ENCODE measurements at regions not wholly inside any gene's neighbourhood (a gene's known extent, or its start where the extent isn't known, plus 50 kb on each side); places are given as distances from the start of the nearest gene placed in this dataset.

DNA sequence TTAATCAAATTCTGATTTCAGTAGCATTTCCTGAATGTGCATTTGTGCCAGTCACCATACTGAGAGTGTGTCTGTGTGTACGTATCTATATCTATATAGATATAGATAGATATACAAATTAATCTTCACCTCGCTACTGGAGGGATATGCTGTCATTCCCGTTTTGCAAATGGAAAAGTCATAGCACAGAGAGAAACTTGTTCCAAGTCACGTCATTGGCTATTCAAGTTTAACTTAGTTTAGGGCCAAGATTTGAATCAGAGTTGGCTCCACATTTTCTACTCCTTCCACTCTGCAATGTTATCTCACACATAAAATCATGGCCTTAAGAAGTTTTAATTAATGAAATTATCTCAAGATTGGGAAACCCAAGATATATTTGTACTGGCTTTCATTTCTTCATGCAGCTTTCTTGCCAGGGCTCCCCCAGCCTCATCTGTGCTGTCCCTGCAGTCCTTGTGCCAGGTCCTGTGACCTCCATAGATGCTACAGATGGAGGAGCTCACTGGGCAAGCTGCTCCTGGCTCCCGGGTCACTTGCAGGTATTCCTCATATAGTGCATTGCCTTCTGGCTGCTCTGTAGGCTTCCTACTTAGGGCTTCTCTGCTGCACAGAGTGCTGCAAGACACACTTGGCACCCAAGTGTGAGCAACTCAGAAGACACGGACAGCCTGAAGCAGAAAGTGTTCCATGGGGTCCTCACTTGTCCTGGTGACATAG, 245.8 kb downstream of the KCNS3 start:
- TF ChIP-seq, protein P1, sequence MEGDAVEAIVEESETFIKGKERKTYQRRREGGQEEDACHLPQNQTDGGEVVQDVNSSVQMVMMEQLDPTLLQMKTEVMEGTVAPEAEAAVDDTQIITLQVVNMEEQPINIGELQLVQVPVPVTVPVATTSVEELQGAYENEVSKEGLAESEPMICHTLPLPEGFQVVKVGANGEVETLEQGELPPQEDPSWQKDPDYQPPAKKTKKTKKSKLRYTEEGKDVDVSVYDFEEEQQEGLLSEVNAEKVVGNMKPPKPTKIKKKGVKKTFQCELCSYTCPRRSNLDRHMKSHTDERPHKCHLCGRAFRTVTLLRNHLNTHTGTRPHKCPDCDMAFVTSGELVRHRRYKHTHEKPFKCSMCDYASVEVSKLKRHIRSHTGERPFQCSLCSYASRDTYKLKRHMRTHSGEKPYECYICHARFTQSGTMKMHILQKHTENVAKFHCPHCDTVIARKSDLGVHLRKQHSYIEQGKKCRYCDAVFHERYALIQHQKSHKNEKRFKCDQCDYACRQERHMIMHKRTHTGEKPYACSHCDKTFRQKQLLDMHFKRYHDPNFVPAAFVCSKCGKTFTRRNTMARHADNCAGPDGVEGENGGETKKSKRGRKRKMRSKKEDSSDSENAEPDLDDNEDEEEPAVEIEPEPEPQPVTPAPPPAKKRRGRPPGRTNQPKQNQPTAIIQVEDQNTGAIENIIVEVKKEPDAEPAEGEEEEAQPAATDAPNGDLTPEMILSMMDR (IDR thresholded peaks at IDR 0.05; ENCODE audit: control insufficient read depth, insufficient read depth, low read depth, low read length, missing control alignments) = no peak

DNA sequence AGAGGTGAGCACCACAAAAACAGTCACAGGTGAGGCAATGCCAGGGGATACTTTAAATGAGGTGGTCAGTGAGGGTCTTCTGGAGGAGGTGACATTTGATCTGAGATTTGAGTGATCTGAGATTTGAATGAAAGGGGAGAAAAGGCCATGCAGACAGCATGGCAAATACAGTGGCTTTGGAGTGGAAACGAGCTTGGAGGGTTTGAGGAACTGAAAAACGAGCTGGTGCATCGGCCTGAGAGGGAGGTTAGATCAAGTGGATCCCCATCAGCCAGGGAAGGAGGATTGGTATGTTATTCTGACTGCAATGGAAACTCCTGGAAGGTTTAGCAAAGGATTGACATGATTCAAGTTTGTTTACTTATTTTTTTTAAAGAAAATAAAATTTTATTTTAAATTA, 245.1 kb downstream of the KCNS3 start:
- H3K4me3 ChIP-seq (ENCODE audit: control insufficient read depth, low read depth, low read length) = no peak overlapping the region
- no peak for DNase-seq (ENCODE audit: low read depth)
- TF ChIP-seq, protein P1 (IDR thresholded peaks at IDR 0.05; ENCODE audit: control insufficient read depth, insufficient read depth, low read depth, low read length, missing control alignments) = no peak

More for the DNA sequence above, 245.8 kb downstream of the KCNS3 start:
- H3K4me3 ChIP-seq (ENCODE audit: control insufficient read depth, low read depth, low read length) = no peak overlapping the region
- no peak for DNase-seq (ENCODE audit: low read depth)

DNA sequence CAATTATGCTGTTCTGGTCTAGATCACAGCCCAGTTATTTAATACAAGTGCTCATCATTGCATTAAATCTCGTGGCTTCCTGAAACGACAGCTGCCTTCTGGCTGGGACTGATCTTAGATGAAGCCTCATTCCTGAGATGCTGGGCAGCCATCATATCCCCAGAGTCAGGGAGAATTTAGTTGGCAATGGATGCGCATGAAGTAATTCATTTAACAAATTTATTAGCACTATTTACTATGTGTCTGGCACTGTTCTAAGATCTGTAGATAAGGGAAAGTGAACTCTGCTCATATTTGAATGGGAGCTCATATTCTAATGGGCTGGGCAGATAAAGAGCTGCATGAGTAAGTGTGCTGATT, 244.7 kb downstream of the KCNS3 start:
- TF ChIP-seq, protein P1 (IDR thresholded peaks at IDR 0.05; ENCODE audit: control insufficient read depth, insufficient read depth, low read depth, low read length, missing control alignments) = no peak
- DNase-seq (ENCODE audit: low read depth) = no peak
- no peak overlapping the region for H3K4me3 ChIP-seq (ENCODE audit: control insufficient read depth, low read depth, low read length)

DNA sequence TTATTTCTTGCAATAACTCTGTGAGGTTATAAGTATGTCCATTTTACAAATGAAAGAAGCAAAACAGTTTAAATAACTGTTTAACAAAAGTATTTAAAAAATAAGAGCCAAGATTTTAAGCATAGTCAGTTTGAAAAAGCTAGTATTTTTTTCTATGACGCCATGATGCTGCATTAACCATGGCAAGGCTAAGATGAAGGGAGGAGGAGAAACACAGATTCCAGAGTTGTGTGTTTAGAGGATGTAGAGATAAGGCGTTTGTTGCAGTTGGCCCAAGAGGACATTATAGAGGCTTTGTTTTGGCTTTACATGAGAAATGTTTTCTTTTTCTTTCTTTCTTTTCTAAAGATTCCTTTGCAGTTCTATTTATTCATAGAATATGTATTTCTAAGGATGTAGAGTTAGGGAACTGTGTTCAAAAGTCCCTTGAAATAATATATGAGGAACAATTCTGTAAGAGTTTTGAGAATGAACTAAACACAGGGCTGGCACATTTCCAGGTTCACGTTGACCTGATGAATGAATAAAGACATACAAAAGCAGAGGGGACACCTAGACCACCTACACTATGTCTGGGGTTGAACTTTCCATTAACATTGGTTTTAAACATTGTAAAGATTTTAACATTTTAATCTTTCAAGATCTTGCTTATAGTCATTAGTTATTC, 244.2 kb downstream of the KCNS3 start:
- H3K4me3 ChIP-seq (ENCODE audit: control insufficient read depth, low read depth, low read length) = no peak overlapping the region
- TF ChIP-seq, protein P1 (IDR thresholded peaks at IDR 0.05; ENCODE audit: control insufficient read depth, insufficient read depth, low read depth, low read length, missing control alignments) = no peak
- DNase-seq (ENCODE audit: low read depth) = no peak

DNA sequence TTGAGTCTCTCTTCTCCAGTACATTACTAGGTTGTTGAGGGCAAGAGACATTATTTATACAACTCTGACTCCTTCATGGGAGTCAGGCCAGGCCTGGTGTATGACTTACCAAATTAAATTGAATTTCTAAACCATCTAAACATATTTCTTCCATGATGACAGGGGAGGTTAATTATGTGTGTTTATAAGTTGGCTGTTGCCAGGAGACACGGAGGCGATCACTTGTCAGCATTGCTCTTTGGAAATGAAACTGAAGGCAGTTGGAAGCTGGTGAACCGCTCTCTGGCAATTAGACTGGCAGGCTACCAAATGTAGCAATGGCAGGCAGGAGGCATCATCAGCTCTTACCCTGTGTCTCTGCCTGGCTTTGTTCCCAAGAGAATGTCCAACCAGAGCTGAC, 241.4 kb downstream of the KCNS3 start:
- peak; percentile 86 for DNase-seq (ENCODE audit: low read depth)
- H3K4me3 ChIP-seq (ENCODE audit: control insufficient read depth, low read depth, low read length) = no peak overlapping the region
- TF ChIP-seq, protein P1 (IDR thresholded peaks at IDR 0.05; ENCODE audit: control insufficient read depth, insufficient read depth, low read depth, low read length, missing control alignments) = no peak

DNA sequence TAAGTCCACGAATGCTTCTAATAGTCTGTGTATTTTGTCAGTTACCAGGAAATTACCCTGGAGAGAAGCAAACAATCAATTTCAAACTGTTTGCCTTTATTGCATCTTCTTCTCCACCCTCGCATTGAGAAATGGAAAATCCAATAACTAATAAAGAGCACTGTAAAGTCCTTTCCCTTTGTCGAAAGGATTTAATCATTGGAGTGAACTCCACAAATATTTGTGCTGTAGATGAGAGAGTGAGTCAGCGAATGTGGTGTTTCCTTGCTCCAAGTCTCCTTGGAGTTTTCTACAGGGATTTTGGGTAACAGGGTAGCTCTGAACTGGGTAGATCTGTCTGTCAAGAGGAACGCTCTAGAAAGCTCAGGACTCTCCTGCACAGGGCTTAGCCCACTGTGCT, 240.2 kb downstream of the KCNS3 start:
- H3K4me3 ChIP-seq (ENCODE audit: control insufficient read depth, low read depth, low read length) = no peak overlapping the region
- peak; percentile 41 for DNase-seq (ENCODE audit: low read depth)
- TF ChIP-seq, protein P1 (IDR thresholded peaks at IDR 0.05; ENCODE audit: control insufficient read depth, insufficient read depth, low read depth, low read length, missing control alignments) = no peak

Data from AG09309 (cell line).